Keratinocyte (primary cell): ENCODE measurements at regions not wholly inside any gene's neighbourhood (a gene's known extent, or its start where the extent isn't known, plus 50 kb on each side); places are given as distances from the start of the nearest gene placed in this dataset.

Experiments used
- DNase-seq: peaks from one replicate; pipeline ENCODE4 v3.0.0-alpha.2; 2011; ENCODE audit warnings: low read depth, missing footprints, low spot score
- FAIRE-seq: peaks from 2 replicates; lab custom pipeline; 2011; peaks lifted over from hg19 to GRCh38; lab: Jason Lieb, UNC
- H2AFZ ChIP-seq: 2 replicates; pipeline ENCODE4 v1.6.0; 2012; ENCODE audit warnings: low read length, control low read depth, inconsistent platforms; ENCODE audit not compliant: control insufficient read depth
- H3K27ac ChIP-seq: 2 replicates; pipeline ENCODE4 v1.5.1; 2011; ENCODE audit warnings: low read length; ENCODE audit not compliant: control insufficient read depth, insufficient read depth
- H3K27me3 ChIP-seq: 3 replicates; pipeline ENCODE4 v1.6.0; 2011; ENCODE audit warnings: low read length; ENCODE audit not compliant: control insufficient read depth, insufficient read depth; ENCODE audit errors: extremely low read depth
- H3K36me3 ChIP-seq, 2 experiments: 2 replicates in 1 of 2; 3 replicates in 1 of 2; pipeline ENCODE4 v1.5.1; 2011; ENCODE audit warnings: low read length in 2 of 2, mild to moderate bottlenecking in 1 of 2; ENCODE audit not compliant: control insufficient read depth in 2 of 2, insufficient read depth in 2 of 2; ENCODE audit errors: extremely low read depth in 1 of 2
- H3K4me1 ChIP-seq: 3 replicates; pipeline ENCODE4 v1.5.1; 2011; ENCODE audit warnings: low read length; ENCODE audit not compliant: control insufficient read depth, insufficient read depth; ENCODE audit errors: extremely low read depth
- H3K4me2 ChIP-seq: 3 replicates; pipeline ENCODE4 v1.6.0; 2011; ENCODE audit warnings: low read depth, low read length; ENCODE audit not compliant: control insufficient read depth, insufficient read depth; ENCODE audit errors: extremely low read depth
- H3K4me3 ChIP-seq, 3 experiments: fragments of 200-600 bp in 1 of 3; sonication (generic) in 1 of 3; 2 replicates in 2 of 3; 3 replicates in 1 of 3; pipeline ENCODE4 v1.5.1; 2011 to 2016; ENCODE audit warnings: low read length in 3 of 3, mild to moderate bottlenecking in 3 of 3, control low read depth in 2 of 3, inconsistent platforms in 1 of 3, low read depth in 1 of 3, mixed read lengths in 1 of 3, mixed run types in 1 of 3, moderate library complexity in 1 of 3; ENCODE audit not compliant: control insufficient read depth in 2 of 3, insufficient read depth in 2 of 3; ENCODE audit errors: extremely low read depth in 1 of 3
- H3K79me2 ChIP-seq: 2 replicates; pipeline ENCODE4 v1.6.0; 2012; ENCODE audit warnings: low read length; ENCODE audit not compliant: control insufficient read depth, insufficient read depth
- H3K9ac ChIP-seq: 3 replicates; pipeline ENCODE4 v1.6.0; 2011; ENCODE audit warnings: low read length; ENCODE audit not compliant: control insufficient read depth, insufficient read depth; ENCODE audit errors: extremely low read depth
- H3K9me1 ChIP-seq: 3 replicates; pipeline ENCODE4 v1.6.0; 2011; ENCODE audit warnings: low read length; ENCODE audit not compliant: control insufficient read depth, insufficient read depth; ENCODE audit errors: extremely low read depth
- H3K9me3 ChIP-seq: 2 replicates; pipeline ENCODE4 v1.5.1; 2012; ENCODE audit warnings: low read depth, low read length; ENCODE audit not compliant: control insufficient read depth
- H4K20me1 ChIP-seq: 3 replicates; pipeline ENCODE4 v1.6.0; 2011; ENCODE audit warnings: low read length; ENCODE audit not compliant: control insufficient read depth, insufficient read depth; ENCODE audit errors: extremely low read depth
- CTCF ChIP-seq, 3 experiments: IDR thresholded peaks in 1 of 3; conservative IDR thresholded peaks in 1 of 3; optimal IDR thresholded peaks in 1 of 3; 2 replicates in 2 of 3; 3 replicates in 1 of 3; pipeline versions ENCODE3 to v1.5.1; 2011; ENCODE audit warnings: low read length in 3 of 3, mild to moderate bottlenecking in 3 of 3, moderate library complexity in 2 of 3, control low read depth in 1 of 3, inconsistent platforms in 1 of 3; ENCODE audit not compliant: insufficient read depth in 2 of 3; ENCODE audit errors: extremely low read depth in 1 of 3
- EZH2 ChIP-seq: IDR thresholded peaks from one replicate; pipeline ENCODE4 v1.6.1; 2012; ENCODE audit warnings: inconsistent platforms, mild to moderate bottlenecking, low read length, moderate library complexity
- dilution Hi-C: fragments of 300-500 bp; cut with MboI; formaldehyde crosslinking; loops from one replicate; pipeline ENCODE4 v1.7.0; 2020; ENCODE audit warnings: low sequenced_read_pairs; ENCODE audit not compliant: extremely low pct_ligation_motif_present

GRCh38 chr7:21141476-21141875 lies 286.4 kb upstream of the SP4 start:
- no peaks in the 10 kb centered on the region for H3K36me3 ChIP-seq
- no peak for FAIRE-seq
- H3K27me3 ChIP-seq: no peaks in the 10 kb centered on the region
- H3K4me1 ChIP-seq: no peaks in the 10 kb centered on the region
- dilution Hi-C loops: no loop called here
- H3K4me2 ChIP-seq: no peak overlapping the region
- no peak for DNase-seq
- no peaks in the 10 kb centered on the region for H4K20me1 ChIP-seq
- H3K9me1 ChIP-seq: no peaks in the 10 kb centered on the region
- no peaks in the 10 kb centered on the region for H3K9me3 ChIP-seq
- no peak overlapping the region for H2AFZ ChIP-seq
- no peak for TF ChIP-seq CTCF (optimal IDR thresholded peaks at IDR 0.05 in 1 of 3, IDR thresholded peaks at IDR 0.05 in 1 of 3, conservative IDR thresholded peaks at IDR 0.05 in 1 of 3; ENCODE audit: extremely low read depth in 1 of 3, insufficient read depth in 2 of 3, low read length in 3 of 3)
- TF ChIP-seq EZH2: no peak
- H3K79me2 ChIP-seq: no peaks in the 10 kb centered on the region
- H3K9ac ChIP-seq: no peak overlapping the region
- H3K27ac ChIP-seq: no peak overlapping the region
- no peak overlapping the region for H3K4me3 ChIP-seq

DNA sequence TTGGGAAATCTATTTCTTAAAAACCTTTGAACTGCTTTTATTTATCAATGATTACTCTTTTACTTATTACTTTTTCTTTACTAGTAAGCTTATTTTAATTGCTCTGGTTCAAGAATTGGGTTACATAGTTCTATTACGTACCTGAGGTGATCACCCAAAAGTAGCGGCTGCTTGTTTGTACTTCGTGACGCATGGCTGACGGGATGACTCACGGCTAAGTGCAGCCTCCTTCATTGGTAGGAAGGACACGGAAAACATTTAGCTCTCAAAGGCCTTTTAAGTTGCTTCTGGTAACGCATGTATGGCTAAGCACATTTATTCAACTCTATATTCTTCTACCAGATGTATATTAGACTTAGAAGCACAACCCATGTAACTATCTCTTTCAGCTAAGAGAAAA lies 285.8 kb upstream of the SP4 start:
- Histone ChIP-seq H3K9me1 (no peaks in the 10 kb centered on the region), H3K4me2 (no peak overlapping the region), H3K79me2 (no peaks in the 10 kb centered on the region), H2AFZ (no peak overlapping the region), H3K4me1 (no peaks in the 10 kb centered on the region), H3K27me3 (no peaks in the 10 kb centered on the region), H3K4me3 (no peak overlapping the region), H3K9me3 (no peaks in the 10 kb centered on the region), H3K27ac (no peak overlapping the region), H3K9ac (no peak overlapping the region), H4K20me1 (no peaks in the 10 kb centered on the region), H3K36me3 (no peaks in the 10 kb centered on the region)
- dilution Hi-C loops: no loop called here
- TF ChIP-seq CTCF (optimal IDR thresholded peaks at IDR 0.05 in 1 of 3, IDR thresholded peaks at IDR 0.05 in 1 of 3, conservative IDR thresholded peaks at IDR 0.05 in 1 of 3; ENCODE audit: extremely low read depth in 1 of 3, insufficient read depth in 2 of 3, low read length in 3 of 3) (no peak), EZH2 (no peak)
- FAIRE-seq (no peak), DNase-seq (no peak)
